ENCODE measurements at regions not wholly inside any gene's neighbourhood (a gene's known extent, or its start where the extent isn't known, plus 50 kb on each side); places are given as distances from the start of the nearest gene placed in this dataset.

DNA sequence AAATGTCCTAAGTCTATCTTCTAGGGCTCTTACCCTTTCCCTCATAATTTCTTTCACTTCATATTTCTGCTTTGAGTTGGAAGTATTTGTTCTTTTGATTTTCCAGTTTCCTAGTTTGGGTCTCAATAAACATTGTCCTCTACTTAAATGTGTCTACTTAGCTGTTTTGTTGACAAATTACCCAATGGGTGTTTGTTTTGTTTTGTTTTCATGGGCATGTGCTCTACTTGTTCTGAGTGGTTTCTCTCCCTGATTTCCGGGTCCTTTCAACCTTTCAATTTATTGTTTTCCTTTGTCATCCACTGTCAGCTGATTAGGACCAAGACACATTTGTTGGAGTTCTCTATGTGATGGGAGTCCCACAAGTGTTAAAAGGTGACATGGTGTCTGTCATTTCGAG, 1181.4 kb downstream of the RPA4 start:
- DNase-seq (ENCODE audit: low read depth) = no peak
- TF ChIP-seq CTCF (IDR thresholded peaks at IDR 0.05; ENCODE audit: low read depth, low read length, missing control alignments) = no peak
- no peak overlapping the region for H3K4me3 ChIP-seq (ENCODE audit: low read depth, low read length)

DNA sequence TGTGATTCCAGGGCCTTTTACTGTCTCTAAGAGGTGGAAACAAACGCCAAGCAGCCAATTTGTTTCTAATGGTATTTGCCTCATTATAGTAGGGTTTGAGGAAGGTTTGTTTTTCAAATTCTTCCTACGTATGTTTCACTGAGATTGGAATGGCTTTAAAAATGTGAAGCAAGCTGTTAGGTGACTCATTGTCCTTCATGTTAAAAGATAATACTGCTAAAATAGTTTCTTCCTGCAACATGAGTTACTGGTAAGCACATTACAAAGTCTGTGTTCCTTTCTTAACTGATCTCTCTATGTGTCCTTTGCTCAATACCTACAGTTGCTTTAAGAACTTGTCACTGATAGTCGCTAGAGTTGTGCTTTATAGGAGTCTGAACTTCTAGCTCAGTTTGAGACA, 1183.9 kb downstream of the RPA4 start:
- no peak overlapping the region for H3K4me3 ChIP-seq (ENCODE audit: low read depth, low read length)
- no peak for DNase-seq (ENCODE audit: low read depth)
- no peak for TF ChIP-seq CTCF (IDR thresholded peaks at IDR 0.05; ENCODE audit: low read depth, low read length, missing control alignments)

- no peak for DNase-seq (ENCODE audit: low read depth)
Measured at GRCh38 chrX:98068024-98068580, 1184.4 kb downstream of the RPA4 start.

GRCh38 chrX:98071331-98071730, 1187.6 kb downstream of the RPA4 start:
- DNase-seq (ENCODE audit: low read depth) = no peak

More at GRCh38 chrX:98068024-98068580, 1184.4 kb downstream of the RPA4 start:
- TF ChIP-seq CTCF (IDR thresholded peaks at IDR 0.05; ENCODE audit: low read depth, low read length, missing control alignments) = no peak
- no peak overlapping the region for H3K4me3 ChIP-seq (ENCODE audit: low read depth, low read length)

GRCh38 chrX:98077440-98077839, 1193.7 kb downstream of the RPA4 start:
- no peak for DNase-seq (ENCODE audit: low read depth)
- no peak for TF ChIP-seq CTCF (IDR thresholded peaks at IDR 0.05; ENCODE audit: low read depth, low read length, missing control alignments)
- no peak overlapping the region for H3K4me3 ChIP-seq (ENCODE audit: low read depth, low read length)

More at GRCh38 chrX:98071331-98071730, 1187.6 kb downstream of the RPA4 start:
- no peak overlapping the region for H3K4me3 ChIP-seq (ENCODE audit: low read depth, low read length)
- no peak for TF ChIP-seq CTCF (IDR thresholded peaks at IDR 0.05; ENCODE audit: low read depth, low read length, missing control alignments)

DNA sequence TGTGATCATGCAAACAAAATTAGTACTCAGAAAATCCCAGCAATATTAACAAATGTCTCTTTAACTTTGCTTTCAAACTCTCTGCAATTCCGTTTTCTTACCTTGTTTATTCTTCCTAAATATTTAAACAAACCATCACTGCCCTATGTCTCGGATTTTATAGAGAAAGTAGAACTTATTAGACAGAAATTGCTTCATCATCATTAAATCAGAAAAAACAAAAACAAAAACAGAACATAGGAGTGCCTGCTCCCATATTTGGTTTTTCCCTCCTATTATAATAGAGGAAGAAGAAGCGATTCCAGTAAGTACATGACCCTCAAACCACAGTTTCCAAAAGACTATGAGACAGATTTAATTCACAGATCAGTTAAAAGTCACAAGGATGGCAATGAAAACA, 1228.0 kb downstream of the RPA4 start:
- TF ChIP-seq CTCF (IDR thresholded peaks at IDR 0.05; ENCODE audit: low read depth, low read length, missing control alignments) = no peak
- no peak overlapping the region for H3K4me3 ChIP-seq (ENCODE audit: low read depth, low read length)
- DNase-seq (ENCODE audit: low read depth) = no peak

GRCh38 chrX:98114021-98114420, 1230.3 kb downstream of the RPA4 start:
- no peak overlapping the region for H3K4me3 ChIP-seq (ENCODE audit: low read depth, low read length)
- no peak for TF ChIP-seq CTCF (IDR thresholded peaks at IDR 0.05; ENCODE audit: low read depth, low read length, missing control alignments)
- no peak for DNase-seq (ENCODE audit: low read depth)
